ENCODE measurements at regions not wholly inside any gene's neighbourhood (a gene's known extent, or its start where the extent isn't known, plus 50 kb on each side); places are given as distances from the start of the nearest gene placed in this dataset.

GRCh38 chr10:111290649-111291048, 213.8 kb downstream of the ADRA2A start:
- intact Hi-C loops (cut with micrococcal nuclease; ENCODE audit: unreplicated experiment): no loop called here
- Mint-ChIP-seq H3K4me3 (ENCODE audit: low read depth, unreplicated experiment) (no peak overlapping the region), H3K27ac (ENCODE audit: unreplicated experiment) (no peak overlapping the region), H3K27me3 (ENCODE audit: unreplicated experiment) (peaks cover 8% of the 10 kb centered on the region), H3K4me1 (ENCODE audit: low read depth, unreplicated experiment) (no peaks in the 10 kb centered on the region), H3K36me3 (ENCODE audit: insufficient read depth, unreplicated experiment) (no peaks in the 10 kb centered on the region), H3K9me3 (ENCODE audit: low read depth, unreplicated experiment) (no peaks in the 10 kb centered on the region)
- TF ChIP-seq CTCF (IDR thresholded peaks at IDR 0.05; ENCODE audit: unreplicated experiment): no peak
- CTCF ChIA-PET: interaction anchor here (0.6 kb wide), 1 partner anchor 315 kb away, joined by 3 read pairs; no protein-coding TSS in a partner anchor
- no TSS peak for BruUV-seq (replicated peaks)
- DNase-seq: no peak

- no peak overlapping the region for H3K27ac Mint-ChIP-seq (ENCODE audit: unreplicated experiment)
- CTCF ChIA-PET: no interaction called here
- no peak for DNase-seq
- H3K4me3 Mint-ChIP-seq (ENCODE audit: low read depth, unreplicated experiment): no peak overlapping the region
- H3K4me1 Mint-ChIP-seq (ENCODE audit: low read depth, unreplicated experiment): no peaks in the 10 kb centered on the region
- peaks cover 24% of the 10 kb centered on the region for H3K27me3 Mint-ChIP-seq (ENCODE audit: unreplicated experiment)
- TF ChIP-seq CTCF (IDR thresholded peaks at IDR 0.05; ENCODE audit: unreplicated experiment): no peak
- intact Hi-C loops (cut with micrococcal nuclease; ENCODE audit: unreplicated experiment): no loop called here
- BruUV-seq (replicated peaks): no TSS peak
- no peaks in the 10 kb centered on the region for H3K36me3 Mint-ChIP-seq (ENCODE audit: insufficient read depth, unreplicated experiment)
- no peaks in the 10 kb centered on the region for H3K9me3 Mint-ChIP-seq (ENCODE audit: low read depth, unreplicated experiment)
Measured at GRCh38 chr10:111295788-111296187, 219.0 kb downstream of the ADRA2A start.

GRCh38 chr10:111297351-111297848, 220.6 kb downstream of the ADRA2A start:
- TF ChIP-seq CTCF (IDR thresholded peaks at IDR 0.05; ENCODE audit: unreplicated experiment): no peak
- peaks cover 37% of the 10 kb centered on the region for H3K27me3 Mint-ChIP-seq (ENCODE audit: unreplicated experiment)
- CTCF ChIA-PET: interaction anchor here (1.1 kb wide), 1 partner anchor 10 kb away, joined by 4 read pairs; no protein-coding TSS in a partner anchor

GRCh38 chr10:111298031-111298430, 221.2 kb downstream of the ADRA2A start:
- DNase-seq: no peak
- peaks cover 37% of the 10 kb centered on the region for H3K27me3 Mint-ChIP-seq (ENCODE audit: unreplicated experiment)
- no peak overlapping the region for H3K4me3 Mint-ChIP-seq (ENCODE audit: low read depth, unreplicated experiment)
- H3K4me1 Mint-ChIP-seq (ENCODE audit: low read depth, unreplicated experiment): no peaks in the 10 kb centered on the region
- no TSS peak for BruUV-seq (replicated peaks)
- CTCF ChIA-PET: no interaction called here
- TF ChIP-seq CTCF (IDR thresholded peaks at IDR 0.05; ENCODE audit: unreplicated experiment): no peak
- H3K27ac Mint-ChIP-seq (ENCODE audit: unreplicated experiment): no peak overlapping the region
- no peaks in the 10 kb centered on the region for H3K36me3 Mint-ChIP-seq (ENCODE audit: insufficient read depth, unreplicated experiment)
- no peaks in the 10 kb centered on the region for H3K9me3 Mint-ChIP-seq (ENCODE audit: low read depth, unreplicated experiment)
- intact Hi-C loops (cut with micrococcal nuclease; ENCODE audit: unreplicated experiment): no loop called here

More at GRCh38 chr10:111297351-111297848, 220.6 kb downstream of the ADRA2A start:
- intact Hi-C loops (cut with micrococcal nuclease; ENCODE audit: unreplicated experiment): no loop called here
- Mint-ChIP-seq H3K36me3 (ENCODE audit: insufficient read depth, unreplicated experiment) (no peaks in the 10 kb centered on the region), H3K4me1 (ENCODE audit: low read depth, unreplicated experiment) (no peaks in the 10 kb centered on the region), H3K9me3 (ENCODE audit: low read depth, unreplicated experiment) (no peaks in the 10 kb centered on the region), H3K27ac (ENCODE audit: unreplicated experiment) (no peak overlapping the region), H3K4me3 (ENCODE audit: low read depth, unreplicated experiment) (no peak overlapping the region)
- BruUV-seq (replicated peaks): no TSS peak
- DNase-seq: no peak
